ENCODE measurements at regions not wholly inside any gene's neighbourhood (a gene's known extent, or its start where the extent isn't known, plus 50 kb on each side); places are given as distances from the start of the nearest gene placed in this dataset.

- TF ChIP-seq YY1 (IDR thresholded peaks at IDR 0.05; ENCODE audit: insufficient read depth, insufficient read length), result no peak
- no peak for TF ChIP-seq SUZ12 (IDR thresholded peaks at IDR 0.05; ENCODE audit: extremely low read depth, insufficient read depth, insufficient read length)
- TF ChIP-seq ZNF274 (IDR thresholded peaks at IDR 0.05; ENCODE audit: low read depth, low read length), result no peak
- Histone ChIP-seq H3K36me3 (ENCODE audit: insufficient read depth, insufficient read length, low read length) (no peaks in the 10 kb centered on the region), H3K9me3 (ENCODE audit: insufficient read depth, low read length) (no peaks in the 10 kb centered on the region), H3K27me3 (ENCODE audit: insufficient read depth, insufficient read length) (no peaks in the 10 kb centered on the region), H3K4me3 (ENCODE audit: insufficient read length, low read depth) (no peak overlapping the region), H3K4me1 (ENCODE audit: insufficient read depth, insufficient read length) (no peaks in the 10 kb centered on the region), H3K9ac (ENCODE audit: insufficient read length, low read depth) (no peak overlapping the region)
- no peak for DNase-seq (ENCODE audit: low read depth, low spot score)
These were observed 146.3 kb downstream of the TDRD15 start for GRCh38 chr2:21270083-21270491.

- Histone ChIP-seq H3K27me3 (ENCODE audit: insufficient read depth, insufficient read length) (no peaks in the 10 kb centered on the region), H3K9ac (ENCODE audit: insufficient read length, low read depth) (no peak overlapping the region), H3K36me3 (ENCODE audit: insufficient read depth, insufficient read length, low read length) (no peaks in the 10 kb centered on the region), H3K9me3 (ENCODE audit: insufficient read depth, low read length) (no peaks in the 10 kb centered on the region), H3K4me1 (ENCODE audit: insufficient read depth, insufficient read length) (no peaks in the 10 kb centered on the region), H3K4me3 (ENCODE audit: insufficient read length, low read depth) (no peak overlapping the region)
- no peak for DNase-seq (ENCODE audit: low read depth, low spot score)
- TF ChIP-seq SUZ12 (IDR thresholded peaks at IDR 0.05; ENCODE audit: extremely low read depth, insufficient read depth, insufficient read length) (no peak), YY1 (IDR thresholded peaks at IDR 0.05; ENCODE audit: insufficient read depth, insufficient read length) (no peak), ZNF274 (IDR thresholded peaks at IDR 0.05; ENCODE audit: low read depth, low read length) (no peak)
These were observed 146.9 kb downstream of the TDRD15 start for GRCh38 chr2:21270708-21271122.

GRCh38 chr2:21276163-21276562 is 152.4 kb downstream of the TDRD15 start:
- H3K9me3 ChIP-seq (ENCODE audit: insufficient read depth, low read length), result no peaks in the 10 kb centered on the region
- H3K27me3 ChIP-seq (ENCODE audit: insufficient read depth, insufficient read length), result no peaks in the 10 kb centered on the region
- H3K9ac ChIP-seq (ENCODE audit: insufficient read length, low read depth), result no peak overlapping the region
- H3K36me3 ChIP-seq (ENCODE audit: insufficient read depth, insufficient read length, low read length), result no peaks in the 10 kb centered on the region
- TF ChIP-seq SUZ12 (IDR thresholded peaks at IDR 0.05; ENCODE audit: extremely low read depth, insufficient read depth, insufficient read length) (no peak), YY1 (IDR thresholded peaks at IDR 0.05; ENCODE audit: insufficient read depth, insufficient read length) (no peak), ZNF274 (IDR thresholded peaks at IDR 0.05; ENCODE audit: low read depth, low read length) (no peak)
- no peak for DNase-seq (ENCODE audit: low read depth, low spot score)
- no peaks in the 10 kb centered on the region for H3K4me1 ChIP-seq (ENCODE audit: insufficient read depth, insufficient read length)
- no peak overlapping the region for H3K4me3 ChIP-seq (ENCODE audit: insufficient read length, low read depth)

GRCh38 chr2:21277068-21278056 is 153.6 kb downstream of the TDRD15 start:
- Histone ChIP-seq H3K36me3 (ENCODE audit: insufficient read depth, insufficient read length, low read length) (no peaks in the 10 kb centered on the region), H3K9me3 (ENCODE audit: insufficient read depth, low read length) (no peaks in the 10 kb centered on the region), H3K4me1 (ENCODE audit: insufficient read depth, insufficient read length) (no peaks in the 10 kb centered on the region), H3K4me3 (ENCODE audit: insufficient read length, low read depth) (no peak overlapping the region), H3K9ac (ENCODE audit: insufficient read length, low read depth) (no peak overlapping the region), H3K27me3 (ENCODE audit: insufficient read depth, insufficient read length) (no peaks in the 10 kb centered on the region)
- TF ChIP-seq ZNF274 (IDR thresholded peaks at IDR 0.05; ENCODE audit: low read depth, low read length) (no peak), YY1 (IDR thresholded peaks at IDR 0.05; ENCODE audit: insufficient read depth, insufficient read length) (no peak), SUZ12 (IDR thresholded peaks at IDR 0.05; ENCODE audit: extremely low read depth, insufficient read depth, insufficient read length) (no peak)
- DNase-seq (ENCODE audit: low read depth, low spot score), result no peak

- H3K9ac ChIP-seq (ENCODE audit: insufficient read length, low read depth), result no peak overlapping the region
- H3K4me3 ChIP-seq (ENCODE audit: insufficient read length, low read depth), result no peak overlapping the region
- no peaks in the 10 kb centered on the region for H3K4me1 ChIP-seq (ENCODE audit: insufficient read depth, insufficient read length)
- no peaks in the 10 kb centered on the region for H3K27me3 ChIP-seq (ENCODE audit: insufficient read depth, insufficient read length)
- H3K36me3 ChIP-seq (ENCODE audit: insufficient read depth, insufficient read length, low read length), result no peaks in the 10 kb centered on the region
- no peak for DNase-seq (ENCODE audit: low read depth, low spot score)
- H3K9me3 ChIP-seq (ENCODE audit: insufficient read depth, low read length), result no peaks in the 10 kb centered on the region
- TF ChIP-seq SUZ12 (IDR thresholded peaks at IDR 0.05; ENCODE audit: extremely low read depth, insufficient read depth, insufficient read length) (no peak), ZNF274 (IDR thresholded peaks at IDR 0.05; ENCODE audit: low read depth, low read length) (no peak), YY1 (IDR thresholded peaks at IDR 0.05; ENCODE audit: insufficient read depth, insufficient read length) (no peak)
These were observed 155.8 kb downstream of the TDRD15 start for GRCh38 chr2:21279525-21279924.

- Histone ChIP-seq H3K9me3 (ENCODE audit: insufficient read depth, low read length) (no peaks in the 10 kb centered on the region), H3K9ac (ENCODE audit: insufficient read length, low read depth) (no peak overlapping the region), H3K27me3 (ENCODE audit: insufficient read depth, insufficient read length) (no peaks in the 10 kb centered on the region), H3K4me1 (ENCODE audit: insufficient read depth, insufficient read length) (no peaks in the 10 kb centered on the region), H3K4me3 (ENCODE audit: insufficient read length, low read depth) (no peak overlapping the region), H3K36me3 (ENCODE audit: insufficient read depth, insufficient read length, low read length) (no peaks in the 10 kb centered on the region)
- no peak for TF ChIP-seq YY1 (IDR thresholded peaks at IDR 0.05; ENCODE audit: insufficient read depth, insufficient read length)
- no peak for TF ChIP-seq SUZ12 (IDR thresholded peaks at IDR 0.05; ENCODE audit: extremely low read depth, insufficient read depth, insufficient read length)
- no peak for TF ChIP-seq ZNF274 (IDR thresholded peaks at IDR 0.05; ENCODE audit: low read depth, low read length)
- no peak for DNase-seq (ENCODE audit: low read depth, low spot score)
These were observed 157.0 kb downstream of the TDRD15 start for GRCh38 chr2:21280793-21281192.

- TF ChIP-seq YY1 (IDR thresholded peaks at IDR 0.05; ENCODE audit: insufficient read depth, insufficient read length) (no peak), ZNF274 (IDR thresholded peaks at IDR 0.05; ENCODE audit: low read depth, low read length) (no peak), SUZ12 (IDR thresholded peaks at IDR 0.05; ENCODE audit: extremely low read depth, insufficient read depth, insufficient read length) (no peak)
- Histone ChIP-seq H3K27me3 (ENCODE audit: insufficient read depth, insufficient read length) (no peaks in the 10 kb centered on the region), H3K9ac (ENCODE audit: insufficient read length, low read depth) (no peak overlapping the region), H3K4me1 (ENCODE audit: insufficient read depth, insufficient read length) (no peaks in the 10 kb centered on the region), H3K36me3 (ENCODE audit: insufficient read depth, insufficient read length, low read length) (no peaks in the 10 kb centered on the region), H3K4me3 (ENCODE audit: insufficient read length, low read depth) (no peak overlapping the region), H3K9me3 (ENCODE audit: insufficient read depth, low read length) (no peaks in the 10 kb centered on the region)
- no peak for DNase-seq (ENCODE audit: low read depth, low spot score)
These were observed 157.6 kb downstream of the TDRD15 start for GRCh38 chr2:21281384-21281783.
